Cerebellar cortex (tissue), 1 donor: ENCODE measurements at regions not wholly inside any gene's neighbourhood (a gene's known extent, or its start where the extent isn't known, plus 50 kb on each side); places are given as distances from the start of the nearest gene placed in this dataset.
A peak's percentile ranks its signal among the peaks of the same experiment; 100 is the strongest.
"Not testable (repeated sequence)": the region's sequence is repeated elsewhere in the genome, so short reads cannot be mapped to it uniquely, and the experiment has no call there.

Experiments used
- DNase-seq: peaks from one replicate; pipeline ENCODE4 v3.0.0-alpha.2; 2015; ENCODE audit warnings: low spot score

GRCh38 chr3:110397115-110397514 lies 674.5 kb upstream of the NECTIN3 start:
- DNase-seq, result no peak

GRCh38 chr3:110400315-110400714 lies 671.3 kb upstream of the NECTIN3 start:
- DNase-seq, result no peak

GRCh38 chr3:110405830-110406585 lies 665.6 kb upstream of the NECTIN3 start:
- DNase-seq, result no peak

- DNase-seq, result peak; percentile 4
Measured at GRCh38 chr3:110413266-110413665, 658.4 kb upstream of the NECTIN3 start.

- DNase-seq, result no peak
Measured at GRCh38 chr3:110413807-110414748, 657.5 kb upstream of the NECTIN3 start.

- DNase-seq, result no peak
Measured at GRCh38 chr3:110414855-110415254, 656.8 kb upstream of the NECTIN3 start.

- no peak for DNase-seq
Measured at GRCh38 chr3:110419096-110419495, 652.5 kb upstream of the NECTIN3 start.

- DNase-seq, result no peak
Measured at GRCh38 chr3:110419601-110420000, 652.0 kb upstream of the NECTIN3 start.

- DNase-seq, result no peak
Measured at GRCh38 chr3:110420158-110420641, 651.4 kb upstream of the NECTIN3 start.

GRCh38 chr3:110423276-110423675 lies 648.3 kb upstream of the NECTIN3 start:
- DNase-seq, result no peak

- no peak for DNase-seq
Measured at GRCh38 chr3:110430146-110430545, 641.5 kb upstream of the NECTIN3 start.

GRCh38 chr3:110436209-110436608 lies 635.4 kb upstream of the NECTIN3 start:
- DNase-seq, result no peak

GRCh38 chr3:110440066-110440653 lies 631.5 kb upstream of the NECTIN3 start:
- not testable (repeated sequence) for DNase-seq

GRCh38 chr3:110454066-110454465 lies 617.5 kb upstream of the NECTIN3 start:
- no peak for DNase-seq

- no peak for DNase-seq
Measured at GRCh38 chr3:110456001-110456400, 615.6 kb upstream of the NECTIN3 start.

- no peak for DNase-seq
Measured at GRCh38 chr3:110456438-110457138, 615.0 kb upstream of the NECTIN3 start.

- DNase-seq, result no peak
Measured at GRCh38 chr3:110457508-110457907, 614.1 kb upstream of the NECTIN3 start.

GRCh38 chr3:110459021-110459420 lies 612.6 kb upstream of the NECTIN3 start:
- DNase-seq, result no peak

- no peak for DNase-seq
Measured at GRCh38 chr3:110470310-110470709, 601.3 kb upstream of the NECTIN3 start.

- DNase-seq, result no peak
Measured at GRCh38 chr3:110473405-110473804, 598.2 kb upstream of the NECTIN3 start.

- DNase-seq, result no peak
Measured at GRCh38 chr3:110474397-110474796, 597.2 kb upstream of the NECTIN3 start.
